ENCODE measurements at regions not wholly inside any gene's neighbourhood (a gene's known extent, or its start where the extent isn't known, plus 50 kb on each side); places are given as distances from the start of the nearest gene placed in this dataset.

DNA sequence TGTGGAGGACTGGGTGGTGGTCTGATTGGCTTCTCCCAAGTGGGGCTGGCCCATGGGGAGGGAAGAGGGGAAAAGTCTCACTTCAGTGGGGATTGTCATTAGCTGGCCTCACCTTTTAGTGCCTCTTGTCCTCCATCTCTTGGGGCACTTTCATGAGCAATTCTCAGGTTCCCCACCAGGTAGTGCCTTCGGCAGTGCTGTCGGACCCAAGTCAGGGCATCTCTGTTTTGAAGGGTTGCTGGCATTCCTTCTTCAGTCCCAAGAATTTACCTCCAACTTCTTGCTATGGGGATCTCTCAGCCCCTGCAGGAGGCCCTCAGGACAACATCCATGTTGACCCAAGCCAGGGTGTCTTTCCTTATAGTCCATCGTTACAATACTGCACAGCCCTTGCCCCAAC, 54.7 kb upstream of the F3 start:
- Histone ChIP-seq H3K4me3 (ENCODE audit: low read length, poor library complexity, severe bottlenecking) (no peak overlapping the region), H3K27me3 (ENCODE audit: insufficient read depth, low read length, poor library complexity, severe bottlenecking) (no peaks in the 10 kb centered on the region), H3K79me2 (ENCODE audit: insufficient read depth, low read length) (no peaks in the 10 kb centered on the region), H3K9ac (ENCODE audit: low read depth, low read length, poor library complexity, severe bottlenecking) (no peak overlapping the region), H3K36me3 (ENCODE audit: insufficient read depth, low read length) (no peaks in the 10 kb centered on the region), H3K4me1 (ENCODE audit: insufficient read depth, low read length, poor library complexity, severe bottlenecking) (peaks cover 13% of the 10 kb centered on the region), H3K9me3 (ENCODE audit: insufficient read depth, low read depth, low read length) (no peaks in the 10 kb centered on the region), H4K20me1 (ENCODE audit: insufficient read depth, low read length, poor library complexity, severe bottlenecking) (no peaks in the 10 kb centered on the region), H3K4me2 (ENCODE audit: low read depth, low read length, poor library complexity, severe bottlenecking) (no peak overlapping the region), H3K9me2 (replicated peaks; ENCODE audit: low read depth, low read length) (no peaks in the 10 kb centered on the region), H2AFZ (ENCODE audit: low read length) (no peak overlapping the region), H3F3A (ENCODE audit: low read depth) (no peaks in the 10 kb centered on the region)
- TF ChIP-seq, protein P1, sequence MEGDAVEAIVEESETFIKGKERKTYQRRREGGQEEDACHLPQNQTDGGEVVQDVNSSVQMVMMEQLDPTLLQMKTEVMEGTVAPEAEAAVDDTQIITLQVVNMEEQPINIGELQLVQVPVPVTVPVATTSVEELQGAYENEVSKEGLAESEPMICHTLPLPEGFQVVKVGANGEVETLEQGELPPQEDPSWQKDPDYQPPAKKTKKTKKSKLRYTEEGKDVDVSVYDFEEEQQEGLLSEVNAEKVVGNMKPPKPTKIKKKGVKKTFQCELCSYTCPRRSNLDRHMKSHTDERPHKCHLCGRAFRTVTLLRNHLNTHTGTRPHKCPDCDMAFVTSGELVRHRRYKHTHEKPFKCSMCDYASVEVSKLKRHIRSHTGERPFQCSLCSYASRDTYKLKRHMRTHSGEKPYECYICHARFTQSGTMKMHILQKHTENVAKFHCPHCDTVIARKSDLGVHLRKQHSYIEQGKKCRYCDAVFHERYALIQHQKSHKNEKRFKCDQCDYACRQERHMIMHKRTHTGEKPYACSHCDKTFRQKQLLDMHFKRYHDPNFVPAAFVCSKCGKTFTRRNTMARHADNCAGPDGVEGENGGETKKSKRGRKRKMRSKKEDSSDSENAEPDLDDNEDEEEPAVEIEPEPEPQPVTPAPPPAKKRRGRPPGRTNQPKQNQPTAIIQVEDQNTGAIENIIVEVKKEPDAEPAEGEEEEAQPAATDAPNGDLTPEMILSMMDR (conservative IDR thresholded peaks at IDR 0.05; ENCODE audit: low read length), result peak; percentile 30; the same call in 1 of the 2 replicates
- TF ChIP-seq EZH2phosphoT487 (IDR thresholded peaks at IDR 0.05; ENCODE audit: borderline replicate concordance), result no peak

DNA sequence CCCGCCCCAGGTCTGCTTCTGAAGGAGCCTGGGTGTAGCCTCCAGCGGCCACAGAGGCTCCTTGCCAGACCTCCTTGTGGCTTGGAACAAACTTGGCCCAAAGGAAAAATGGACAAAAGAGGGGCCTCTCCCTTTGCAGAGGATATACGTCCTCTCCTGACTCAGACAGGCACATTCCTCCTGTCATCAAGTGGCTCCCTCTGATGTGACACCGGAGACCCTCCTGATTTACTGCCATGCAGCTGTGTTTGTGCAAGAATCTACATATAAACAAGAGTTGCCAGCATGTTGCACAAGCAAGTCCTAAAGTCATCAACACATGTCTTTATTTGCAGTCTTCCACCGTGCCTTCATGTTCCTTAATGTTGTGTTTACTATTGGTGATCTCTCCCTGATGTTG, 54.1 kb upstream of the F3 start:
- Histone ChIP-seq H3K9ac (ENCODE audit: low read depth, low read length, poor library complexity, severe bottlenecking) (no peak overlapping the region), H4K20me1 (ENCODE audit: insufficient read depth, low read length, poor library complexity, severe bottlenecking) (no peaks in the 10 kb centered on the region), H3K36me3 (ENCODE audit: insufficient read depth, low read length) (no peaks in the 10 kb centered on the region), H3K4me2 (ENCODE audit: low read depth, low read length, poor library complexity, severe bottlenecking) (no peak overlapping the region), H2AFZ (ENCODE audit: low read length) (no peak overlapping the region), H3K4me3 (ENCODE audit: low read length, poor library complexity, severe bottlenecking) (no peak overlapping the region), H3K9me2 (replicated peaks; ENCODE audit: low read depth, low read length) (no peaks in the 10 kb centered on the region), H3K4me1 (ENCODE audit: insufficient read depth, low read length, poor library complexity, severe bottlenecking) (peaks cover 7% of the 10 kb centered on the region), H3K79me2 (ENCODE audit: insufficient read depth, low read length) (no peaks in the 10 kb centered on the region), H3K9me3 (ENCODE audit: insufficient read depth, low read depth, low read length) (no peaks in the 10 kb centered on the region), H3F3A (ENCODE audit: low read depth) (no peaks in the 10 kb centered on the region), H3K27me3 (ENCODE audit: insufficient read depth, low read length, poor library complexity, severe bottlenecking) (no peaks in the 10 kb centered on the region)
- TF ChIP-seq EZH2phosphoT487 (IDR thresholded peaks at IDR 0.05; ENCODE audit: borderline replicate concordance), result no peak
- TF ChIP-seq, protein P1 (conservative IDR thresholded peaks at IDR 0.05; ENCODE audit: low read length), result no peak

DNA sequence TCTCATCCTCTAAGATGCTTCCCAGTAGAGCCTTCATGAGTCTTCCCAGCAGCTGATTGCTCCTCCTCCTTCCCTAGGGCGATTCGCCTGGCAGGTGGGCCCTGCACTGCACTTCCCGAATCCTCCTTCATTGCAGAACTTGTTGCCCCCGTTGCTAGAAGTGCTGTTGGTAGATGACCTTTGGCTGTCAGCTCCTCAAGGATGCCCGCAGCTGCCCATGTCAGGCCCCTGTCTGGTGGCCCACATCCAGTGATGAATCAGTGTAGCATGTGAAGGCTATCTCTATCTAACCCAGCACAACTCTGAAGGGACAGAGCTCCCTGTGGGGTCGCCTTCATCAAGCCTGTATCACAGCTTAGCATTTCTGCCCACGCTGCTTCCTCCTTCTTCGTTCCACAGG, 52.1 kb upstream of the F3 start:
- H3K9me2 ChIP-seq (replicated peaks; ENCODE audit: low read depth, low read length), result no peaks in the 10 kb centered on the region
- no peaks in the 10 kb centered on the region for H3K36me3 ChIP-seq (ENCODE audit: insufficient read depth, low read length)
- H3K79me2 ChIP-seq (ENCODE audit: insufficient read depth, low read length), result no peaks in the 10 kb centered on the region
- no peaks in the 10 kb centered on the region for H3K9me3 ChIP-seq (ENCODE audit: insufficient read depth, low read depth, low read length)
- H3K27me3 ChIP-seq (ENCODE audit: insufficient read depth, low read length, poor library complexity, severe bottlenecking), result no peaks in the 10 kb centered on the region
- H3F3A ChIP-seq (ENCODE audit: low read depth), result no peaks in the 10 kb centered on the region
- no peak overlapping the region for H3K4me3 ChIP-seq (ENCODE audit: low read length, poor library complexity, severe bottlenecking)
- TF ChIP-seq, protein P1 (conservative IDR thresholded peaks at IDR 0.05; ENCODE audit: low read length), result no peak
- no peak for TF ChIP-seq EZH2phosphoT487 (IDR thresholded peaks at IDR 0.05; ENCODE audit: borderline replicate concordance)
- H3K9ac ChIP-seq (ENCODE audit: low read depth, low read length, poor library complexity, severe bottlenecking), result no peak overlapping the region
- no peak overlapping the region for H2AFZ ChIP-seq (ENCODE audit: low read length)
- no peaks in the 10 kb centered on the region for H4K20me1 ChIP-seq (ENCODE audit: insufficient read depth, low read length, poor library complexity, severe bottlenecking)
- H3K4me1 ChIP-seq (ENCODE audit: insufficient read depth, low read length, poor library complexity, severe bottlenecking), result peaks cover 5% of the 10 kb centered on the region
- no peak overlapping the region for H3K4me2 ChIP-seq (ENCODE audit: low read depth, low read length, poor library complexity, severe bottlenecking)
